Epidermal melanocyte (primary cell): ENCODE measurements at regions not wholly inside any gene's neighbourhood (a gene's known extent, or its start where the extent isn't known, plus 50 kb on each side); places are given as distances from the start of the nearest gene placed in this dataset.
"Not testable (repeated sequence)": the region's sequence is repeated elsewhere in the genome, so short reads cannot be mapped to it uniquely, and the experiment has no call there.

Experiments used
- DNase-seq: peaks from one replicate; pipeline ENCODE4 v3.0.0; 2011; ENCODE audit warnings: low spot score; ENCODE audit not compliant: insufficient read length

- no peak for DNase-seq
These were observed 144.8 kb upstream of the PIK3R1 start for GRCh38 chr5:68070591-68071281.

- DNase-seq = peak; percentile 34
These were observed 147.5 kb upstream of the PIK3R1 start for GRCh38 chr5:68067976-68068603.

GRCh38 chr5:68067291-68067690 lies 148.3 kb upstream of the PIK3R1 start:
- no peak for DNase-seq

- DNase-seq = no peak
These were observed 149.1 kb upstream of the PIK3R1 start for GRCh38 chr5:68066277-68066955.

GRCh38 chr5:68065321-68065720 lies 150.2 kb upstream of the PIK3R1 start:
- DNase-seq = not testable (repeated sequence)

- no peak for DNase-seq
These were observed 155.2 kb upstream of the PIK3R1 start for GRCh38 chr5:68060382-68060781.

GRCh38 chr5:68057191-68057590 lies 158.4 kb upstream of the PIK3R1 start:
- no peak for DNase-seq

GRCh38 chr5:68055686-68056085 lies 159.9 kb upstream of the PIK3R1 start:
- DNase-seq = no peak

- no peak for DNase-seq
These were observed 160.9 kb upstream of the PIK3R1 start for GRCh38 chr5:68054638-68055037.

- DNase-seq = no peak
These were observed 162.4 kb upstream of the PIK3R1 start for GRCh38 chr5:68053202-68053601.

- DNase-seq = no peak
These were observed 166.4 kb upstream of the PIK3R1 start for GRCh38 chr5:68049053-68049713.

GRCh38 chr5:68048516-68048915 lies 167.0 kb upstream of the PIK3R1 start:
- no peak for DNase-seq

GRCh38 chr5:68048054-68048453 lies 167.5 kb upstream of the PIK3R1 start:
- DNase-seq = not testable (repeated sequence)

GRCh38 chr5:68047035-68047434 lies 168.5 kb upstream of the PIK3R1 start:
- no peak for DNase-seq

GRCh38 chr5:68046445-68046844 lies 169.1 kb upstream of the PIK3R1 start:
- peak; percentile 55 for DNase-seq

- DNase-seq = no peak
These were observed 174.3 kb upstream of the PIK3R1 start for GRCh38 chr5:68041293-68041692.

GRCh38 chr5:68037546-68037945 lies 178.0 kb upstream of the PIK3R1 start:
- DNase-seq = no peak

- no peak for DNase-seq
These were observed 181.5 kb upstream of the PIK3R1 start for GRCh38 chr5:68033961-68034571.

- no peak for DNase-seq
These were observed 182.5 kb upstream of the PIK3R1 start for GRCh38 chr5:68033029-68033428.

GRCh38 chr5:68032216-68032762 lies 183.3 kb upstream of the PIK3R1 start:
- DNase-seq = no peak

GRCh38 chr5:68028131-68028727 lies 187.3 kb upstream of the PIK3R1 start:
- DNase-seq = no peak
